ENCODE measurements at regions not wholly inside any gene's neighbourhood (a gene's known extent, or its start where the extent isn't known, plus 50 kb on each side); places are given as distances from the start of the nearest gene placed in this dataset.

GRCh38 chrX:44422631-44423030 lies 79.2 kb upstream of the EFHC2 start:
- TF ChIP-seq CTCF (IDR thresholded peaks at IDR 0.05; ENCODE audit: insufficient read depth, low read depth, low read length) (no peak), EZH2 (IDR thresholded peaks at IDR 0.05; ENCODE audit: insufficient read depth, low read length) (no peak)

Data from astrocyte (in vitro differentiated cells and primary cell).